ENCODE measurements at regions not wholly inside any gene's neighbourhood (a gene's known extent, or its start where the extent isn't known, plus 50 kb on each side); places are given as distances from the start of the nearest gene placed in this dataset.

- no peak for DNase-seq
These were observed 147.4 kb downstream of the BBOX1 start for GRCh38 chr11:27187848-27188621.

- DNase-seq: no peak
These were observed 146.6 kb downstream of the BBOX1 start for GRCh38 chr11:27187075-27187847.

- no peak for DNase-seq
These were observed 146.0 kb downstream of the BBOX1 start for GRCh38 chr11:27186580-27186979.

- DNase-seq: no peak
These were observed 144.1 kb downstream of the BBOX1 start for GRCh38 chr11:27184458-27185312.

GRCh38 chr11:27183672-27184457 is 143.2 kb downstream of the BBOX1 start:
- peak; percentile 6 for DNase-seq

- no peak for DNase-seq
These were observed 138.7 kb downstream of the BBOX1 start for GRCh38 chr11:27179334-27179733.

GRCh38 chr11:27178859-27179258 is 138.2 kb downstream of the BBOX1 start:
- DNase-seq: no peak

Data from KG1 (cell line).